H9 (cell line): ENCODE measurements at regions not wholly inside any gene's neighbourhood (a gene's known extent, or its start where the extent isn't known, plus 50 kb on each side); places are given as distances from the start of the nearest gene placed in this dataset.
"Not testable (repeated sequence)": the region's sequence is repeated elsewhere in the genome, so short reads cannot be mapped to it uniquely, and the experiment has no call there.

Experiments used
- DNase-seq: peaks from one replicate; pipeline ENCODE4 v3.0.0-alpha.2; 2017
- H2AFZ ChIP-seq: one replicate; pipeline ENCODE4 v1.6.1; 2013; ENCODE audit warnings: mild to moderate bottlenecking, low read length, control low read depth, moderate library complexity
- H2AK5ac ChIP-seq: 2 replicates; pipeline ENCODE4 v1.6.1; 2013; ENCODE audit warnings: low read length, control low read depth, mixed read lengths; ENCODE audit not compliant: insufficient read length
- H2BK120ac ChIP-seq: one replicate; pipeline ENCODE4 v1.6.1; 2013; ENCODE audit warnings: low read depth, mild to moderate bottlenecking, low read length, control low read depth, inconsistent platforms; ENCODE audit not compliant: poor library complexity, severe bottlenecking
- H2BK12ac ChIP-seq: 2 replicates; pipeline ENCODE4 v1.6.1; 2013; ENCODE audit warnings: low read length, control low read depth, mixed read lengths, low read depth; ENCODE audit not compliant: insufficient read length
- H2BK15ac ChIP-seq: 2 replicates; pipeline ENCODE4 v1.6.1; 2013; ENCODE audit warnings: low read depth, low read length, control low read depth
- H2BK20ac ChIP-seq: one replicate; pipeline ENCODE4 v1.6.1; 2013; ENCODE audit warnings: low read depth, mild to moderate bottlenecking, low read length, control low read depth, inconsistent platforms; ENCODE audit not compliant: poor library complexity, severe bottlenecking
- H2BK5ac ChIP-seq: 2 replicates; pipeline ENCODE4 v1.6.1; 2013; ENCODE audit warnings: low read length, control low read depth, mixed read lengths; ENCODE audit not compliant: insufficient read length
- H3K14ac ChIP-seq: 2 replicates; pipeline ENCODE4 v1.6.1; 2013; ENCODE audit warnings: low read length, control low read depth; ENCODE audit not compliant: insufficient read depth
- H3K18ac ChIP-seq: 2 replicates; pipeline ENCODE4 v1.6.1; 2013; ENCODE audit warnings: low read depth, mild to moderate bottlenecking, mixed read lengths, low read length, control low read depth; ENCODE audit not compliant: insufficient read length
- H3K23ac ChIP-seq: 2 replicates; pipeline ENCODE4 v1.6.1; 2013; ENCODE audit warnings: low read length, control low read depth, mixed read lengths, low read depth; ENCODE audit not compliant: insufficient read length
- H3K23me2 ChIP-seq: 2 replicates; pipeline ENCODE4 v1.6.1; 2013; ENCODE audit warnings: low read depth, mild to moderate bottlenecking, mixed read lengths, low read length, control low read depth; ENCODE audit not compliant: insufficient read length, poor library complexity, severe bottlenecking
- H3K27ac ChIP-seq: 2 replicates; pipeline ENCODE4 v1.5.1; 2013; ENCODE audit warnings: low read length, control low read depth, mixed read lengths, low read depth; ENCODE audit not compliant: insufficient read length
- H3K27me3 ChIP-seq: 2 replicates; pipeline ENCODE4 v1.6.1; 2013; ENCODE audit warnings: low read length, control low read depth, inconsistent platforms; ENCODE audit not compliant: insufficient read depth
- H3K4ac ChIP-seq: 2 replicates; pipeline ENCODE4 v1.6.1; 2013; ENCODE audit warnings: low read depth, mild to moderate bottlenecking, control low read depth, inconsistent platforms, low read length, moderate library complexity
- H3K4me1 ChIP-seq: 2 replicates; pipeline ENCODE4 v1.6.1; 2013; ENCODE audit warnings: low read length, control low read depth, inconsistent platforms; ENCODE audit not compliant: insufficient read depth
- H3K4me2 ChIP-seq: 2 replicates; pipeline ENCODE4 v1.6.1; 2013; ENCODE audit warnings: low read length, control low read depth, mixed read lengths; ENCODE audit not compliant: insufficient read length, insufficient read depth
- H3K56ac ChIP-seq: 2 replicates; pipeline ENCODE4 v1.6.1; 2013; ENCODE audit warnings: low read depth, mild to moderate bottlenecking, mixed read lengths, low read length, control low read depth; ENCODE audit not compliant: insufficient read length
- H3K79me1 ChIP-seq: 2 replicates; pipeline ENCODE4 v1.6.1; 2013; ENCODE audit warnings: low read depth, mild to moderate bottlenecking, moderate library complexity, low read length, control low read depth, inconsistent platforms; ENCODE audit not compliant: insufficient read depth, poor library complexity, severe bottlenecking
- H3K79me2 ChIP-seq: 2 replicates; pipeline ENCODE4 v1.6.1; 2013; ENCODE audit warnings: low read length, control low read depth, inconsistent platforms; ENCODE audit not compliant: insufficient read depth
- H3K9ac ChIP-seq: 2 replicates; pipeline ENCODE4 v1.6.1; 2013; ENCODE audit warnings: low read length, control low read depth, mixed read lengths; ENCODE audit not compliant: insufficient read length; ENCODE audit errors: extremely low read depth
- H3K9me3 ChIP-seq: one replicate; pipeline ENCODE4 v1.6.1; 2013; ENCODE audit warnings: low read depth, low read length, inconsistent platforms; ENCODE audit not compliant: control insufficient read depth
- H3T11ph ChIP-seq: one replicate; pipeline ENCODE4 v1.6.1; 2013; ENCODE audit warnings: mild to moderate bottlenecking, low read length, control low read depth, inconsistent platforms
- H4K20me1 ChIP-seq: one replicate; pipeline ENCODE4 v1.6.1; 2013; ENCODE audit not compliant: control insufficient read depth, insufficient read length, insufficient read depth
- H4K5ac ChIP-seq: 2 replicates; pipeline ENCODE4 v1.6.1; 2013; ENCODE audit warnings: low read depth, mild to moderate bottlenecking, mixed read lengths, low read length, control low read depth; ENCODE audit not compliant: insufficient read length
- H4K8ac ChIP-seq: replicated peaks from 2 replicates; pipeline ENCODE4 v1.6.1; 2013; ENCODE audit warnings: low read length, control low read depth, mixed read lengths, low read depth; ENCODE audit not compliant: insufficient read length
- H4K91ac ChIP-seq: 2 replicates; pipeline ENCODE4 v1.6.1; 2013; ENCODE audit warnings: low read depth, mild to moderate bottlenecking, moderate library complexity, mixed read lengths, low read length, control low read depth; ENCODE audit not compliant: insufficient read length
- H3K27ac Mint-ChIP-seq, 3 experiments: 2 replicates in 2 of 3; 3 replicates in 1 of 3; pipeline ENCODE4 v1.8.0; 2020 to 2021; ENCODE audit warnings: mixed read lengths in 3 of 3, mild to moderate bottlenecking in 1 of 3, moderate library complexity in 1 of 3
- H3K27me3 Mint-ChIP-seq: 2 replicates; pipeline ENCODE4 v1.8.0; 2021; ENCODE audit warnings: low read depth, mild to moderate bottlenecking, moderate library complexity, mixed read lengths
- H3K36me3 Mint-ChIP-seq, 3 experiments: 2 replicates in 2 of 3; 3 replicates in 1 of 3; pipeline ENCODE4 v1.8.0; 2020 to 2021; ENCODE audit warnings: low read depth in 3 of 3, mixed read lengths in 3 of 3; ENCODE audit not compliant: insufficient read depth in 1 of 3
- H3K4me1 Mint-ChIP-seq, 2 experiments: 2 replicates each; pipeline ENCODE4 v1.8.0; 2020; ENCODE audit warnings: mixed read lengths in 2 of 2
- H3K4me3 Mint-ChIP-seq, 2 experiments: 2 replicates in 1 of 2; 3 replicates in 1 of 2; pipeline ENCODE4 v1.8.0; 2020 to 2021; ENCODE audit warnings: mild to moderate bottlenecking in 2 of 2, mixed read lengths in 2 of 2, moderate library complexity in 1 of 2
- H3K9me3 Mint-ChIP-seq, 2 experiments: 2 replicates in 1 of 2; 3 replicates in 1 of 2; pipeline ENCODE4 v1.8.0; 2020; ENCODE audit warnings: mild to moderate bottlenecking in 2 of 2, mixed read lengths in 2 of 2, moderate library complexity in 1 of 2
- CTCF ChIP-seq: fragments of 200-600 bp; sonication (generic); conservative IDR thresholded peaks from 3 replicates; pipeline ENCODE4 v1.8.0; 2021; ENCODE audit warnings: antibody characterized with exemption, mild to moderate bottlenecking
- WGBS: extraction: QIAGEN DNeasy Blood & Tissue Kit; methylation state at CpG from one replicate; pipeline ENCODE4 v1.1.7; 2013; ENCODE audit warnings: missing lambda C conversion rate, low lambda C conversion rate, mixed read lengths; ENCODE audit not compliant: insufficient read length; ENCODE audit errors: extremely low coverage; 5-methylcytosine and 5-hydroxymethylcytosine counted together

GRCh38 chrX:26762253-26762652 is 546.3 kb downstream of the MAGEB5 start:
- Mint-ChIP-seq H3K36me3 (no peaks in the 10 kb centered on the region), H3K9me3 (peaks cover 40 to 53% of the 10 kb centered on the region in 2 experiments), H3K27me3 (no peaks in the 10 kb centered on the region), H3K27ac (no peak overlapping the region), H3K4me1 (no peaks in the 10 kb centered on the region), H3K4me3 (no peak overlapping the region)
- Histone ChIP-seq H3K9ac (no peak overlapping the region), H3K18ac (no peak overlapping the region), H3K4me2 (no peak overlapping the region), H3K4ac (no peak overlapping the region), H3K27me3 (no peaks in the 10 kb centered on the region), H3K79me2 (no peaks in the 10 kb centered on the region), H3K79me1 (no peaks in the 10 kb centered on the region), H2AK5ac (no peak overlapping the region), H3K14ac (no peak overlapping the region), H2BK12ac (no peak overlapping the region), H3K23me2 (no peaks in the 10 kb centered on the region), H4K8ac (no peak overlapping the region), H4K91ac (no peak overlapping the region), H2AFZ (no peak overlapping the region), H4K5ac (no peak overlapping the region), H2BK5ac (no peak overlapping the region), H4K20me1 (no peaks in the 10 kb centered on the region), H2BK15ac (no peak overlapping the region), H3K4me1 (no peaks in the 10 kb centered on the region), H3K9me3 (peaks cover 15% of the 10 kb centered on the region), H3K23ac (no peak overlapping the region), H2BK120ac (no peak overlapping the region), H3K27ac (no peak overlapping the region), H3K56ac (no peak overlapping the region), H3T11ph (no peak overlapping the region), H2BK20ac (no peak overlapping the region)
- no peak for TF ChIP-seq CTCF
- WGBS = no CpG with 5 or more reads among the region's 2 CpGs
- DNase-seq = no peak

GRCh38 chrX:26755760-26756159 is 539.8 kb downstream of the MAGEB5 start:
- not testable (repeated sequence) for H3K4me1 Mint-ChIP-seq, H2BK15ac ChIP-seq, H2AFZ ChIP-seq, H3K4me1 ChIP-seq, H3T11ph ChIP-seq, H3K9me3 ChIP-seq, H3K36me3 Mint-ChIP-seq, H3K4me2 ChIP-seq, H3K23ac ChIP-seq, H2BK120ac ChIP-seq, H3K79me2 ChIP-seq, H3K4ac ChIP-seq, DNase-seq, H2BK20ac ChIP-seq, H3K79me1 ChIP-seq, H2AK5ac ChIP-seq, H3K27me3 Mint-ChIP-seq, H3K56ac ChIP-seq, H3K27ac ChIP-seq, H2BK12ac ChIP-seq, H3K18ac ChIP-seq, H4K8ac ChIP-seq, H3K14ac ChIP-seq, H3K9ac ChIP-seq, H2BK5ac ChIP-seq, H3K27ac Mint-ChIP-seq, H3K23me2 ChIP-seq, H3K27me3 ChIP-seq, H4K20me1 ChIP-seq, H4K5ac ChIP-seq, H4K91ac ChIP-seq, H3K4me3 Mint-ChIP-seq
- WGBS = no CpG with 5 or more reads among the region's 13 CpGs
- peaks cover 48 to 62% of the 10 kb centered on the region in 2 experiments for H3K9me3 Mint-ChIP-seq
